Prostate gland (tissue), 2 donors: ENCODE measurements at regions not wholly inside any gene's neighbourhood (a gene's known extent, or its start where the extent isn't known, plus 50 kb on each side); places are given as distances from the start of the nearest gene placed in this dataset.

ENCODE experiments used
- CTCF ChIP-seq, 4 experiments: fragments of 200-600 bp in 2 of 4; fragments of 450-650 bp in 2 of 4; sonication (generic) in 2 of 4; IDR thresholded peaks; 1 replicate in 3 of 4; 2 replicates in 1 of 4; pipeline ENCODE4 v1.5.1; 2016 to 2019; ENCODE audit warnings: antibody characterized with exemption in 4 of 4, mild to moderate bottlenecking in 2 of 4, moderate library complexity in 2 of 4
- POLR2A ChIP-seq: fragments of 450-650 bp; IDR thresholded peaks from one replicate; pipeline ENCODE4 v1.6.1; 2016; ENCODE audit warnings: antibody characterized with exemption, mild to moderate bottlenecking
- POLR2AphosphoS5 ChIP-seq: sonication (generic); formaldehyde crosslinking; IDR thresholded peaks from one replicate; pipeline ENCODE4 v1.6.1; 2017; ENCODE audit warnings: antibody characterized with exemption

- no peak for TF ChIP-seq POLR2AphosphoS5
- TF ChIP-seq CTCF (IDR thresholded peaks at IDR 0.05), result no peak
- TF ChIP-seq POLR2A, result no peak
Observed at GRCh38 chr1:2923351-2923750, 97.9 kb upstream of the ACTRT2 start.
